Gastrocnemius medialis (tissue), 4 donors: ENCODE measurements at regions not wholly inside any gene's neighbourhood (a gene's known extent, or its start where the extent isn't known, plus 50 kb on each side); places are given as distances from the start of the nearest gene placed in this dataset.

Experiments used
- ATAC-seq, 2 donors: fragments of 150-250 bp; one replicate each; pipeline ENCODE4 v1.9.1; 2016
- DNase-seq, 2 donors: peaks; one replicate each; pipeline ENCODE4 v3.0.0-alpha.2; 2019
- H3K27ac ChIP-seq, 4 donors: fragments of 200-600 bp; sonication (generic); 1 replicate in 1 of 4; 2 replicates in 3 of 4; pipeline ENCODE4 v1.5.1; 2016 to 2018; ENCODE audit warnings: mild to moderate bottlenecking in 2 of 4, moderate library complexity in 1 of 4
- H3K27me3 ChIP-seq, 3 donors: fragments of 200-600 bp; sonication (generic) in 2 of 3; 1 replicate in 1 of 3; 2 replicates in 2 of 3; pipeline versions ENCODE4 v1.5.1 to v1.6.0; 2016 to 2019; ENCODE audit warnings: mild to moderate bottlenecking in 1 of 3, moderate library complexity in 1 of 3
- H3K36me3 ChIP-seq, 2 donors: fragments of 200-600 bp; sonication (generic) in 1 of 2; one replicate each; pipeline ENCODE4 v1.5.1; 2017 to 2018
- H3K4me1 ChIP-seq, 2 donors: fragments of 200-600 bp; sonication (generic) in 1 of 2; one replicate each; pipeline ENCODE4 v1.5.1; 2016 to 2017; ENCODE audit warnings: mild to moderate bottlenecking in 2 of 2
- H3K4me3 ChIP-seq, 4 donors: fragments of 200-600 bp; sonication (generic) in 3 of 4; 1 replicate in 1 of 4; 2 replicates in 3 of 4; pipeline ENCODE4 v1.5.1; 2016 to 2019; ENCODE audit warnings: mild to moderate bottlenecking in 2 of 4
- H3K9me3 ChIP-seq, 3 donors: fragments of 200-600 bp; sonication (generic) in 2 of 3; 1 replicate in 1 of 3; 2 replicates in 2 of 3; pipeline ENCODE4 v1.5.1; 2016 to 2019
- CTCF ChIP-seq, 5 experiments: fragments of 450-650 bp in 3 of 5; fragments of 200-600 bp in 2 of 5; sonication (generic) in 2 of 5; IDR thresholded peaks in 4 of 5; conservative IDR thresholded peaks in 1 of 5; 1 replicate in 4 of 5; 2 replicates in 1 of 5; pipeline ENCODE4 v1.5.1; 2016 to 2019; ENCODE audit warnings: antibody characterized with exemption in 5 of 5, mild to moderate bottlenecking in 3 of 5, moderate library complexity in 3 of 5
- POLR2A ChIP-seq, 2 donors: fragments of 450-650 bp; IDR thresholded peaks; one replicate each; pipeline ENCODE4 v1.6.1; 2017; ENCODE audit warnings: antibody characterized with exemption in 2 of 2, mild to moderate bottlenecking in 2 of 2, moderate library complexity in 2 of 2
- in situ Hi-C, 4 donors: fragments of 200-750 bp; cut with MboI; loops; one replicate each; pipeline versions ENCODE4 v1.15.0 to v1.8.0; 2017; ENCODE audit warnings: low sequenced_read_pairs in 4 of 4
- intact Hi-C: fragments of 100-400 bp; cut with DNase I; formaldehyde crosslinking; loops from one replicate; pipeline ENCODE4 v1.15.1; 2023; ENCODE audit warnings: low total_unique reads

GRCh38 chr9:7534211-7534935 is 265.2 kb downstream of the DMAC1 start:
- in situ Hi-C loops (loop anchor here in 3 of 4 donors (10.0 to 25.0 kb wide), 3 partner anchors 472 to 497 kb away; no protein-coding TSS in a partner anchor), intact Hi-C loops (loop anchor here (10.0 kb wide), 1 partner anchor 260 kb away; no protein-coding TSS in a partner anchor)
- Histone ChIP-seq H3K4me1 (no peaks in the 10 kb centered on the region), H3K4me3 (no peak overlapping the region), H3K9me3 (no peaks in the 10 kb centered on the region), H3K27me3 (no peaks in the 10 kb centered on the region), H3K27ac (no peak overlapping the region), H3K36me3 (no peaks in the 10 kb centered on the region)
- TF ChIP-seq CTCF (IDR thresholded peaks at IDR 0.05 in 4 of 5, conservative IDR thresholded peaks at IDR 0.05 in 1 of 5) (no peak), POLR2A (IDR thresholded peaks at IDR 0.05) (no peak)
- ATAC-seq = no peak
- DNase-seq = no peak

DNA sequence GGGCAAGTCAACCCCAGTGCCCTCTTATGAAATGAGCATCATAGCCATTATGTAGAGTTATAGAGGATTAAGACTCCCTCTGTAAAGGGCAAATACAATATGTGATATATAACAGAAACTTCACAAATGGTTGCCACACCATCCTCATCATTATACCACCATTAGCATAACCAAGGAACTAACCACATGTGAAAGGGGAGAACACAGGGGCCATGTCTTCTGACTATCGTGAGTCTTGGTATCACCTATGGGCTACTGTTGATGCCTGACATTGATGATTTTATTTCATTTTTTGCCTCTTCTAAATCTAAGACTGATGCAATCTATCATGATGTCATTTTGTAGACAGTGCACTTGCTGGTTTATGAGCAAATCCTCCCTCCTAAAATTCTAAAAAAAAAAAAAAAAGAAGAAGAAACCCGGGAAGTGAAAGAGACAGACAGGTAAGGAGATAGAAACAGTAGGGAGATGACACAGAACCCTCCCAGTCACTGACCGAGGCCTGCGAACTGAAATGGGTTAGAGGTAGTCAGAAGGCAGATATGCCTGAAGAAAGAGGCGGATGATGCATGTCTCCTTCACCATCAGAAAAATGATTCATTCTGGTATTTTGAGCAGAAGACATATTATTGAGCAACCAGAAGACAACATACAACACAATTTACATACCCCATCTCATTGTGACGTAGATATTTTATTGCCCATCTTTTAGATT is 266.0 kb downstream of the DMAC1 start:
- Histone ChIP-seq H3K9me3 (no peaks in the 10 kb centered on the region), H3K27me3 (no peaks in the 10 kb centered on the region), H3K4me1 (no peaks in the 10 kb centered on the region), H3K36me3 (no peaks in the 10 kb centered on the region), H3K27ac (no peak overlapping the region), H3K4me3 (no peak overlapping the region)
- in situ Hi-C loops (loop anchor here in 3 of 4 donors (10.0 to 25.0 kb wide), 3 partner anchors 471 to 496 kb away; no protein-coding TSS in a partner anchor), intact Hi-C loops (loop anchor here (10.0 kb wide), 1 partner anchor 259 kb away; no protein-coding TSS in a partner anchor)
- DNase-seq (no peak), ATAC-seq (no peak)
- TF ChIP-seq CTCF (IDR thresholded peaks at IDR 0.05 in 4 of 5, conservative IDR thresholded peaks at IDR 0.05 in 1 of 5) (no peak), POLR2A (IDR thresholded peaks at IDR 0.05) (no peak)

DNA sequence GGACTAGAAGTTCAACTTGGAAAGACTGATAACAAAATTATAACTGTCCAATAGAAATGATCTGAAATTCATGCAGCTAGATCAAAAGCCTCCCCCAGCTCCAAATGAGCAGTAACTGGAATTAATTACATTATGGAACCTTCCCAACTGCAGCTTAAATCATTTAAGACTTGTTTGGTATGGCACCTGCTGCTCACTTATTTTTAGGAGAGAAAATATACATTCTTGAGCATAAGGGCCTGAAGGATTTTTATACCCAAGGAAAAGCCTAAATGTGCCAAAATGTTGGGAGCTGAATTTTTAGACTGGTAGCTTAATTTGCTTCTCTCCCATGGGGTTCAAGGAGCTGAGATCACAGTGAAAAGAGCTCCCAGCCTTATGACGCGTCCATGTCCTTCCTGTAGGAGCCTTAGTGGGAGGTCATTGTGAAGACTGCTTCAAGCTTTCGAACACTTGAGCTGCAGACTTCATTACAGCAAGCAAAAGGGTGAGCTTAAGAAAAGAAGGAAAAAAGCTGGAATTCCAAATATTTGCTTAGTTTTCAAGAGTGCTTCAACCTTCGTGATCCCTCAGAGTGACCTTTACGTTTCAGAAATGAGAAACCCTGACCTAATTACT is 276.0 kb downstream of the DMAC1 start:
- Histone ChIP-seq H3K4me3 (no peak overlapping the region), H3K27ac (no peak overlapping the region), H3K4me1 (no peaks in the 10 kb centered on the region), H3K9me3 (no peaks in the 10 kb centered on the region), H3K36me3 (no peaks in the 10 kb centered on the region), H3K27me3 (no peaks in the 10 kb centered on the region)
- TF ChIP-seq CTCF (IDR thresholded peaks at IDR 0.05 in 4 of 5, conservative IDR thresholded peaks at IDR 0.05 in 1 of 5) (no peak), POLR2A (IDR thresholded peaks at IDR 0.05) (no peak)
- no peak for ATAC-seq
- DNase-seq = no peak
- intact Hi-C loops (no loop called here), in situ Hi-C loops (no loop called here)

DNA sequence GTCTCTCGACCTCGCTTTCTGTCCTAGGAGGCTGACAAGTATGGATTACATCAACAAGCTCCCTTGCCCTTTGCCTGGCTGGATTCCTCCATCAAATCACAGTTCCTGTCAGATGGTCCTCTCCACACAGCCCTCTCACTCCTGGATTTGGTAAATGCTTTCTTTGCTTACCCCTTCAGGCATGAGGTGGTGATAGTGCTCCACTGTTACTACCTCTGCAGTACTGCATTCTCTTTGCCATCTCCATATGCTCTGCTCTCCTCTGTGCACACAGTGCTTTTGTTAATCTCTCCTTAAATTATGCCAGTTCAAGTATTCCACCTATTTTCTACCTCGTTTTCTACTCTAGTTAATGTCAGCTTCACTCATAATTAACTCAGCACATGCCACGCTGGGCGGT is 279.2 kb downstream of the DMAC1 start:
- Histone ChIP-seq H3K27me3 (no peaks in the 10 kb centered on the region), H3K4me1 (no peaks in the 10 kb centered on the region), H3K36me3 (no peaks in the 10 kb centered on the region), H3K4me3 (no peak overlapping the region), H3K27ac (no peak overlapping the region), H3K9me3 (no peaks in the 10 kb centered on the region)
- intact Hi-C loops (no loop called here), in situ Hi-C loops (no loop called here)
- no peak for TF ChIP-seq CTCF (IDR thresholded peaks at IDR 0.05 in 4 of 5, conservative IDR thresholded peaks at IDR 0.05 in 1 of 5)
- no peak for TF ChIP-seq POLR2A (IDR thresholded peaks at IDR 0.05)
- ATAC-seq (no peak), DNase-seq (no peak)
